ENCODE measurements at regions not wholly inside any gene's neighbourhood (a gene's known extent, or its start where the extent isn't known, plus 50 kb on each side); places are given as distances from the start of the nearest gene placed in this dataset.

DNA sequence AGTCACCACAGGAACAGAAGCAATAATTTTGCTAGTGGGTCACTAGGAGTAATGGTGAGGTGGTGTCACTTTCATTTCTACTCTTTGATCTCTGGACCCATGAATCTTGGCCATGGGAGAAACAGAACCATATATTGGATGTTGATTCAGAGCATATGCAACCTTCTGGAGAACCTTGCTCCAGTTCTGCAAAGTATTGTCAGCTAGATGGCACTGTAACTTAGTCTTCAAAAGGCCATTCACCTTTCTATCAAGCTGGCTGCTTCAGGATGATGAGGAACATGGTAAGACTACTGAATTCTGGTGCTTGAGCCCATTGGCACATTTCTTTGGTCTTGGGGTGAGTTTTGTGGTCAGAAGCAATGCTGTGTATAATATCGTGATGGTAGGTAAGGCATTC is 129.1 kb upstream of the FBN2 start:
- DNase-seq (ENCODE audit: low read depth): no peak

GRCh38 chr5:128667751-128668150 is 129.7 kb upstream of the FBN2 start:
- no peak for DNase-seq (ENCODE audit: low read depth)

GRCh38 chr5:128668921-128669320 is 130.9 kb upstream of the FBN2 start:
- DNase-seq (ENCODE audit: low read depth): no peak

DNA sequence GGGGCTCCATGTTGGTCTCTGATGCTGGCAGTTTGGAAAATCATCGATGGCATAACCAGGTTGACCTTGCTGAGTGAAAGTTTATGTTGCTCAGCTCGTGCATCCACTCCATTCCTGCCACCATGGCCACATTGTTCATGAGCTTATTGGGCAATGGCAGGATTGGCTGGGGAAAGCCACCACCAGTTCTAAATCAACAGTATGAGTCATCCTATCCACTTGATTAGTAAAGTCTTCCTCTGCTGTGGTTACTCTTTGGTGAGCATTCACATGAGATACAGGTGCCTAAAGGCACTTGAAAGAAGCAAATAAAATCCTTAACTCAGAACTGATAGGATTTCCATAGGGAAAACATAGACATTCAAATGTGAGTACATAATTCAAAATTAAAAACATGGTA is 131.8 kb upstream of the FBN2 start:
- DNase-seq (ENCODE audit: low read depth): peak; percentile 21

- no peak for DNase-seq (ENCODE audit: low read depth)
Measured at GRCh38 chr5:128671943-128672342, 133.9 kb upstream of the FBN2 start.

- no peak for DNase-seq (ENCODE audit: low read depth)
Measured at GRCh38 chr5:128673000-128673399, 135.0 kb upstream of the FBN2 start.

DNA sequence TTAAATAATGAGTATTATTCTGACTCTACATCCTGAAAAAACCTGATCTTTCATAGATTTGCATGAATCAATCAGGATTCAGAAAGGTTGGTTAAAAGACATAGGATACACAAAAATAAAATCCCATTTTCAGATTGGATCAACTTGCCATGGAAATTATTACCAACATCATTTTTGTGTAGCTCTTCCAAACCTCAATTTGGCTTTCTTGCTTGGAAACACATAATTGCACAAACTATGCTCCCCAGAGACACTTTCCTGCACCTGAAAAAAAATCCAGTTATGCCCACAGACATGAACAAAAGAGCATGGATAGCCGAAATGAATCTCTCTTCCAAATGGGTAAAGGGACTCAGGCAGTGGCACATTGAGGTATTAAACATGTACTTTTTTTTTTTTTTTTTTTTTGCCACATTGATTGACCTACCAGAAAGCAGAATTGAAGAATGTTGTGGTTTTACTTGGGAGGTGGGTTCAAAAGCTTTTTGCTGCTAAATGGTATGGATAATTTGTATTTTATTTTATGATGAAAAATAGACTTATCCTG is 135.4 kb upstream of the FBN2 start:
- DNase-seq (ENCODE audit: low read depth): no peak

GRCh38 chr5:128673970-128674369 is 135.9 kb upstream of the FBN2 start:
- DNase-seq (ENCODE audit: low read depth): no peak

GRCh38 chr5:128674837-128675446 is 136.9 kb upstream of the FBN2 start:
- DNase-seq (ENCODE audit: low read depth): peak; percentile 24

DNA sequence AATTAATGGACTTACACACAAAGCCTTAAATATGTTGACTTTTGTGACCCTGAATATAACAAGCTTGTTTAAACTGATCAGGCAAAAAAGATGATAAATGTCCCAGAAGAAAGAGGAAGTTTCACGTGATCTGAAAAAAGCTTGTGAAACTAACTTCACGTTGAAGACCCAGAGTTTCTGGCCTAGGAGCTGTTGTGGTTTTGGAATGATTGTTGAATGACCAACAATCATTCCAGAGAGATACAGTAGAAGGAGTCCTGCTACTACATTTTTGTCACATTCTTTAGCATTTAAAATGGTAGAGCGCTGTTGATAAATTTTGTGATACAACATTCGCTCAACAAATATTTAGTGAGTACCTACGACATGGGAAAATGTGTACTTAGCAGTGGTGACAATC is 143.1 kb upstream of the FBN2 start:
- no peak for DNase-seq (ENCODE audit: low read depth)

DNA sequence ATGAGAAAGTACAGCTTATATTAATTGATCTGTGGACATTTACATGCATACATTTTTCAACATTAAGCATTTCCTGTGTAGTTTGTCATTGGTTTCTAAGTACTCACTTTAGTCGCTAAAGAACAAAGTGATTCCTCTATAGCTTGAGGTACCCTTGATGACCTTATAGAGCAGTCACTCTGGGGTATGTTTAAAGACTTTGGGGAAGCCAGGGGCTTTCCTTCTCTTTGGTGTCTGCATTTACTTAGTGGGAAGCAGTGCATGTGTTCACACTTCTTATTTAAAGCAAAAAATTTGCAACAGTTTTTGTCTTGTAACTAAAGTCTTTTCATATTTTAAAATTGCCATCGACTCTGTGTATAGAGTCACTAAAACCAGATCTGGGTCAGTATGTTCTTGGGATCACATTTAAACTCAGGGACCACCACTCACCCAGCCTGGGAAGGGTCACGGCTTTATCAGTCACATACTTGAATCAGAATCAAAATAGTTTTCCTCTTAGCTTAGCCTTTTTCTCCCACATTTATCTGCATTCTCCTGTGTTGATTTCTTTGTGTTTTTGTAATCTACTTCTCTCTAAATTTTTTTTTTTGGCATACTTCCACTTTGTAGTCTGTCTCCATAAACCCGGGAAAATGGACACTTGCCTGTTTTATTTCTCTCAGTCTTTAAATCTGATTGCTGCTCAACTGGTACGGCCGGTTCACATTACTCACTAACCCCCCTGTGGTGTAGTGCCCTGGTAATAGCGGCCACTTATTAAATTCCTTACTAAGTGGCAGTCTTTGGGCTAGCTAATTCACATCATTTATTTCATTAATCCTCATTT is 143.9 kb upstream of the FBN2 start:
- no peak for DNase-seq (ENCODE audit: low read depth)

- DNase-seq (ENCODE audit: low read depth): no peak
Measured at GRCh38 chr5:128682669-128683068, 144.6 kb upstream of the FBN2 start.

- no peak for DNase-seq (ENCODE audit: low read depth)
Measured at GRCh38 chr5:128684961-128685360, 146.9 kb upstream of the FBN2 start.

- DNase-seq (ENCODE audit: low read depth): no peak
Measured at GRCh38 chr5:128687930-128688329, 149.9 kb upstream of the FBN2 start.

GRCh38 chr5:128693764-128694163 is 155.7 kb upstream of the FBN2 start:
- DNase-seq (ENCODE audit: low read depth): no peak

DNA sequence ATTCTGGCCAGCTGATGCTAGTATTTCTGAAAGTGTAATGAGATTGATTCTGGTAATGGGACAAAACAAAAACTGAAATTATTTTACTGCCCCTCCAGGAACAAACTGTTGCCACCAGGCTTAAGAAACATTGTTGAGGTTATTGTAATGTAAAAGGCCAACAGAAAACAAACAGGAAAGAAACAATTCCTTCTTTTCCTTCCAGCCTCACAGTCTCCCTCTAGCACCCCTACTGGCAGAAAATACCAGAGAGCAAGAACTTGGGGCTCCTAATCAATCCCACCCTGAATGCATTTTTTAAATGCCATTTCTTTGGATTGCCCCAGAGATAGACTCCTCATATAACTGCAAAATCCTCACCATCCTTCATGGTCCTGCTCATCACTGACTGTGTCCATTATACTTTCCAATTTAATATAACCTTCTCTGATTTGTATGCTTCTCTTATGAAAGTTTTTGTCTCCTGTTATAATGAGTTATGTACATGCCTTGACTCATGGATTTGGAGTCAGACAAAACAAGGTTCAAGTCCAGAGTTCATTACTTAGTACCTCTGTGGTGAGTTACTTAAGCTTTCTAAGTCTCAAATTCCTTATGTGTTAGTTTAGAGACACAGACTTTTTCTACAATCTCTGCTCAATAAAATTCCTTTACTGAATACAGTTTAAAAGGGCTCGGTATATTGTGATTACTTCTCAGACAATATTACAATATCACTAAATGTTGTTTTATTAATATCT is 157.9 kb upstream of the FBN2 start:
- no peak for DNase-seq (ENCODE audit: low read depth)

GRCh38 chr5:128701301-128701700 is 163.3 kb upstream of the FBN2 start:
- DNase-seq (ENCODE audit: low read depth): no peak

- DNase-seq (ENCODE audit: low read depth): no peak
Measured at GRCh38 chr5:128703322-128703721, 165.3 kb upstream of the FBN2 start.

DNA sequence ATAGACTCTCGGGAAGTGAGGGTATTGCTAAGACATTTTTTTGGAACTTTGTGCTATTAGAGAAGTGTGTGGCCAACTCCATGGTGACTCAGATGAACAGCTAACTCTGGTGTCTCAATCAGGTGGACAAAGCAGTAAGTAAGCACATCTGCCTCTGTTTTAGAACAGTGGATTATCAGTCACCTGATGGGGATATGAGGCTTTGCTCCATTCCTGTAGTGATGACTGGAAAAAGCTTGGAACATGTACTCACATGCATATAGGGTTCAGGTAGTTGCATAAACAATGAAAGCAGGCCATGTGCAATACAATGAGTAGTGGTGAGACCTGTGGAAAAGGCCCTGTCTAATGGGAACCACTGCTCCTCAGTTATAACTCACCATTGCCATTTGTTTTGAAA is 168.2 kb upstream of the FBN2 start:
- no peak for DNase-seq (ENCODE audit: low read depth)

DNA sequence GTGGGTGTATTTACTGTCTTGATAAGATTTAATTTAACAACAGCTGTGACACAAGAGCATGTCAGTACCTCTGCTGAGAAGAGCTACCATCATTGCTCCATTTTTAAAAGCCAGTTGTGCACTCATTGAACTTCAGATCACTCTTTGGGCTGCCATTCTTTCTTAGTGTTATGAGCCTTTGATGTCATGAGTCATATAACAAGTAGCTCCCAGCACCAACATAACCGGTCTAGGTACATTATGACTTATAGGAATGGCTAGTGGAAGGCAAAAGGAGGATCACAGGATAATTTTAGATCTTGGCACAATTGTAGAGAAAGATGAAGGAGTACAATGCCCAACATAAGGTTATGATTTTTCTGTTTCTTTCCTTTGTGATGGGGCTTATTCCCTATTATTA is 170.8 kb upstream of the FBN2 start:
- DNase-seq (ENCODE audit: low read depth): no peak

DNA sequence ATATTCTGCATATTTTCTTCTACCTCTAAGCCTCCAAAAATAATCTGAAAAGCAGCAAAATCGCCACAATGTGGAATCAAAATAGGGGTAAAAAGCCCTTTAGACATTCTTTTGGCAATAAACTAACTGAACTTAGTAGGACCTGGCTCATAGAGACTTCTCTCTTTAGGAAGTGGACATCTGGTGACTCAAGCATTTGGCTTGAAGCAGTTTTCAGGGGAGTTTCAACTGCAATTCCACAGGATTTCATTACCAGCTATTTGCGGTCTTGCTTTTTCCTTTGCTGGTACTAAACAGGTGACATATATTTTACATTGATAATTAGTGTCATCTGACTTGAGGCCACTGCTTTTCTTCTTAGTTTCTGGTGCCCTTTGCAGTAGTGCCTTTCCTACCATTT is 173.2 kb upstream of the FBN2 start:
- DNase-seq (ENCODE audit: low read depth): no peak

DNA sequence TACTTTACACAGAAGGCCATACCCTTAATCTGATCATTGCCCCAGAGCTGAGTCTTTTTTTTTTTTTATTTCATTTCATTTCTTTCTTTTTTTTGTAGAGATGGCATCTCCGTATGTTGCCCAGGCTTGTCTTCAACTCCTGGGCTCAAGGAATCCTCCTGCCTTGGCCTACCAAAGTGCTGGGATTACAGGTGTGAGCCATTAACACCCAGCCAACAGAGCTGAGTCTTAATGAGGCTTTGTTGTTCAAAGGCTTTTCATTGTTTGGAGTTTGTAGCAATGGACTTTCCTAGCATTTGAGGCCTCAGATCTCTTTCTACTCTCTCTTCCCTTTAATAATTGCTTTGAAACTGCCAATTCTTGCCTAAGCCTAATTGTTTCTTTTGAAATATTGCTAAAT is 176.5 kb upstream of the FBN2 start:
- no peak for DNase-seq (ENCODE audit: low read depth)

- no peak for DNase-seq (ENCODE audit: low read depth)
Measured at GRCh38 chr5:128722551-128722950, 184.5 kb upstream of the FBN2 start.

Measured in renal cortical epithelial cell (primary cell).